HFFc6 (cell line): ENCODE measurements at regions not wholly inside any gene's neighbourhood (a gene's known extent, or its start where the extent isn't known, plus 50 kb on each side); places are given as distances from the start of the nearest gene placed in this dataset.

Source experiments
- DNase-seq: peaks from one replicate; pipeline ENCODE4 v3.0.0-alpha.2; 2018
- H3K27ac Mint-ChIP-seq: 2 replicates; pipeline ENCODE4 v1.8.0; 2020; ENCODE audit warnings: mild to moderate bottlenecking, mixed read lengths
- H3K27me3 Mint-ChIP-seq: 2 replicates; pipeline ENCODE4 v1.8.0; 2021; ENCODE audit warnings: mild to moderate bottlenecking, moderate library complexity, mixed read lengths; ENCODE audit not compliant: insufficient read depth
- H3K36me3 Mint-ChIP-seq: 2 replicates; pipeline ENCODE4 v1.8.0; 2021; ENCODE audit warnings: low read depth, mixed read lengths
- H3K4me1 Mint-ChIP-seq: 2 replicates; pipeline ENCODE4 v1.8.0; 2020; ENCODE audit warnings: low read depth, mixed read lengths
- H3K4me3 Mint-ChIP-seq: 2 replicates; pipeline ENCODE4 v1.8.0; 2020; ENCODE audit warnings: mild to moderate bottlenecking, moderate library complexity, mixed read lengths
- H3K9me3 Mint-ChIP-seq: 2 replicates; pipeline ENCODE4 v1.8.0; 2020; ENCODE audit warnings: mild to moderate bottlenecking, mixed read lengths
- CTCF ChIP-seq: fragments of 200-600 bp; sonication (generic); IDR thresholded peaks from 2 replicates; pipeline ENCODE4 v1.5.0; 2021; ENCODE audit warnings: antibody characterized with exemption, mild to moderate bottlenecking

- Mint-ChIP-seq H3K9me3 (peaks cover 43% of the 10 kb centered on the region), H3K27me3 (no peaks in the 10 kb centered on the region; the same call in 1 of the 2 replicates), H3K4me1 (no peaks in the 10 kb centered on the region), H3K4me3 (no peak overlapping the region), H3K36me3 (no peaks in the 10 kb centered on the region), H3K27ac (no peak overlapping the region)
- TF ChIP-seq CTCF: no peak
- DNase-seq: no peak
These were observed 152.5 kb upstream of the CADM1 start for GRCh38 chr11:115656669-115657068.

GRCh38 chr11:115656041-115656440 is 151.8 kb upstream of the CADM1 start:
- no peak overlapping the region for H3K4me3 Mint-ChIP-seq
- H3K9me3 Mint-ChIP-seq: peaks cover 47% of the 10 kb centered on the region
- TF ChIP-seq CTCF: no peak
- no peaks in the 10 kb centered on the region; the same call in 1 of the 2 replicates for H3K27me3 Mint-ChIP-seq
- no peak for DNase-seq
- no peaks in the 10 kb centered on the region for H3K4me1 Mint-ChIP-seq
- no peak overlapping the region for H3K27ac Mint-ChIP-seq
- no peaks in the 10 kb centered on the region for H3K36me3 Mint-ChIP-seq

GRCh38 chr11:115654792-115655191 is 150.6 kb upstream of the CADM1 start:
- H3K4me1 Mint-ChIP-seq: no peaks in the 10 kb centered on the region
- no peaks in the 10 kb centered on the region; the same call in 1 of the 2 replicates for H3K27me3 Mint-ChIP-seq
- H3K27ac Mint-ChIP-seq: no peak overlapping the region
- no peak for TF ChIP-seq CTCF
- DNase-seq: no peak
- H3K36me3 Mint-ChIP-seq: no peaks in the 10 kb centered on the region
- peaks cover 55% of the 10 kb centered on the region for H3K9me3 Mint-ChIP-seq
- H3K4me3 Mint-ChIP-seq: no peak overlapping the region

GRCh38 chr11:115653926-115654325 is 149.7 kb upstream of the CADM1 start:
- Mint-ChIP-seq H3K4me3 (no peak overlapping the region), H3K4me1 (no peaks in the 10 kb centered on the region), H3K27ac (no peak overlapping the region), H3K36me3 (no peaks in the 10 kb centered on the region), H3K27me3 (no peaks in the 10 kb centered on the region; the same call in 1 of the 2 replicates), H3K9me3 (peaks cover 58% of the 10 kb centered on the region)
- no peak for TF ChIP-seq CTCF
- no peak for DNase-seq

GRCh38 chr11:115653076-115653475 is 148.9 kb upstream of the CADM1 start:
- no peak for DNase-seq
- no peaks in the 10 kb centered on the region; the same call in 1 of the 2 replicates for H3K27me3 Mint-ChIP-seq
- H3K9me3 Mint-ChIP-seq: peaks cover 56% of the 10 kb centered on the region
- H3K36me3 Mint-ChIP-seq: no peaks in the 10 kb centered on the region
- no peaks in the 10 kb centered on the region for H3K4me1 Mint-ChIP-seq
- no peak overlapping the region for H3K27ac Mint-ChIP-seq
- no peak overlapping the region for H3K4me3 Mint-ChIP-seq
- TF ChIP-seq CTCF: no peak

GRCh38 chr11:115652496-115652895 is 148.3 kb upstream of the CADM1 start:
- Mint-ChIP-seq H3K36me3 (no peaks in the 10 kb centered on the region), H3K4me1 (no peaks in the 10 kb centered on the region), H3K27ac (no peak overlapping the region), H3K9me3 (peaks cover 60% of the 10 kb centered on the region), H3K4me3 (no peak overlapping the region), H3K27me3 (no peaks in the 10 kb centered on the region; the same call in 1 of the 2 replicates)
- TF ChIP-seq CTCF: no peak
- DNase-seq: no peak
